GM18511 (cell line): ENCODE measurements at regions not wholly inside any gene's neighbourhood (a gene's known extent, or its start where the extent isn't known, plus 50 kb on each side); places are given as distances from the start of the nearest gene placed in this dataset.

Experiments used
- ATAC-seq: cut with Tn5 transposase; IDR thresholded peaks from one replicate; pipeline ENCODE4 v1.9.1; 2021; ENCODE audit warnings: mild to moderate bottlenecking, moderate library complexity; ENCODE audit not compliant: unreplicated experiment

GRCh38 chr13:39232401-39232980 lies 194.2 kb downstream of the NHLRC3 start:
- ATAC-seq = no peak

GRCh38 chr13:39232999-39233398 lies 194.7 kb downstream of the NHLRC3 start:
- ATAC-seq = no peak

- ATAC-seq = no peak
These were observed 195.3 kb downstream of the NHLRC3 start for GRCh38 chr13:39233519-39233918.

DNA sequence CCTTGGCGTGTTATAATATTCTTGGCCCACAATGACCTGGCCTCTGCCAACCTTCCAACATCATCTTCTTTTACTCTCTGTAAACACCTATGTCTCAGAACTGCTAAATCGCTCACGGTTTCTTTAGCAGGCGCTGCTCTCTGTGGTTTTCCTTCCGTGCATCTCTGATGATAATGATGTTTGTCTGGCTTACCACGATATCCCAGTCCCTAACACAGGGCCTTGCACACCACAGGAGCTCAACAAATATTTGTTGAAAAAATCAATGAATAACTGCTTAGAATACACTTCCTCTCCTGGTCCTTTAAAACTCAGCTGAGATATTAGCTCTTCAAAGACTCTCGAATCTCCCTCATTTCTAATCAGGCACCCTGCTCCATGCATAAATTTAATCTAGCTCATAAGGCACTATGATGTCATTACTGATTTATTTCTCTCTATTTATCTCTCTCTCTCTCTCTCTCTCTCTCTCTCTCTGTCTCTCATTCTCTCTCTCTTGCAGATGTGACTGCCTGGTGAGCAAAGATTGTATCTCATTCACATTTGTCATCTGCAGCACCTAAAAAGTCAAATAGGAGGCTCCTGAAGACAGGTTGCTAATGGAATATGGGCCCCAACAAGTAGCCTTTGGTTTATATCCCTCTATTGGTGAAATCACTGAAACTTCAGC lies 206.4 kb downstream of the NHLRC3 start:
- ATAC-seq = no peak

GRCh38 chr13:39245688-39246087 lies 207.4 kb downstream of the NHLRC3 start:
- no peak for ATAC-seq

DNA sequence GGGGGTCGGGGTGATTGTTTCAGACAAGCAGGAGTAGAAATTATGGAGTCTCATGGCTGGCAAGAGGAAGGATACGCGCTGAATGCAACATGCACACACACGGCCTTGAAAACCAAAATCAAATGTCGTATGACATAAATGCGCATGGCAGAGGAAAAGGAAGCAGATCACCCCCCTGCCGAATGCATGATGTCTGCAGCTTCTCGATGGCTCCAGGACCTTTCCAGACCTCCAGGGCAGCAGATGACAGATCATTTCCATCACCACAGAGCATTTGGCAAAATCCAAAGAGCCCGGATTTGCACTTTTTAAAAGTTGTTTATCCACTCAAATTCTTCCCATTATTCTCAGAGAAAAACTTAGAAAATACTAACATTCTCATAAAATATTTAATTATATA lies 211.7 kb downstream of the NHLRC3 start:
- no peak for ATAC-seq

DNA sequence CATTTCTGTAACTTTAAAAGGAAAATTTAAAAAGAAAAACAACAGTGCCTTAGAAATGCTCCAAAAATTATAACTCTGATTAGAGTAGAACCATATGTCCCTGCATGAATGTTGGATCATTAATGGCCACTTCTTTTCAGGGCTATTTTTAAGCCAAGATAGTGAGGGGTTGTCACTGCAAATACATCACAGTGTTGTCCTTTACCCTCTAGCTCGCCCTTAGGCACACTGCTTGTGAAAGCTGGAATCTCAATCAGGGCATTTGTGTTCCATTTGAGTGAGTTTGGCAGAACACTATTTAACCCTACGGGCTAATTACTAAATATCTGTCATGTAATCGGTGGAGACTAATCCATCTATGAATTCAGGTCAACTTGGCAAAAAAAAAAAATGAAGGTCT lies 212.2 kb downstream of the NHLRC3 start:
- no peak for ATAC-seq

- no peak for ATAC-seq
These were observed 213.1 kb downstream of the NHLRC3 start for GRCh38 chr13:39251340-39251739.

- ATAC-seq = no peak
These were observed 215.5 kb downstream of the NHLRC3 start for GRCh38 chr13:39253774-39254173.

GRCh38 chr13:39254601-39255000 lies 216.3 kb downstream of the NHLRC3 start:
- no peak for ATAC-seq

DNA sequence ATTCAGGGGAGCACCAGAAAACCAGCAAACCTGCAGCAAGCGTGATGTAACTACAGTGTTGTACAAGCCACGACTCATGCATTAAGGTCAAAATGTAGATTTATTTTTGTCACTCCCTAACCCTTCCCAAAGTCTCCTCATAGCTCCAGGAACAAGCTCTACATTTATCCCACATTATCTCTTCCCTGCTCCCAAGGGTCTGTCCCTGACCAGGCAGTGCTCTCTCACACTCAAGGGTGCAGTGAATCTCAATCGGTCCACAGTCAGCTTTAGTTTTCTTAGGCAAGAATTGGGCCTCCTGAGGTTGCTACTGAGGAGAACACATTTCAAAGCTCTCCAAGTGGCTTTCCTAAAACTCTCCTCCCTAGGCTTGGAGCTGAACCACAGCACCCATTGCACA lies 219.4 kb downstream of the NHLRC3 start:
- no peak for ATAC-seq

DNA sequence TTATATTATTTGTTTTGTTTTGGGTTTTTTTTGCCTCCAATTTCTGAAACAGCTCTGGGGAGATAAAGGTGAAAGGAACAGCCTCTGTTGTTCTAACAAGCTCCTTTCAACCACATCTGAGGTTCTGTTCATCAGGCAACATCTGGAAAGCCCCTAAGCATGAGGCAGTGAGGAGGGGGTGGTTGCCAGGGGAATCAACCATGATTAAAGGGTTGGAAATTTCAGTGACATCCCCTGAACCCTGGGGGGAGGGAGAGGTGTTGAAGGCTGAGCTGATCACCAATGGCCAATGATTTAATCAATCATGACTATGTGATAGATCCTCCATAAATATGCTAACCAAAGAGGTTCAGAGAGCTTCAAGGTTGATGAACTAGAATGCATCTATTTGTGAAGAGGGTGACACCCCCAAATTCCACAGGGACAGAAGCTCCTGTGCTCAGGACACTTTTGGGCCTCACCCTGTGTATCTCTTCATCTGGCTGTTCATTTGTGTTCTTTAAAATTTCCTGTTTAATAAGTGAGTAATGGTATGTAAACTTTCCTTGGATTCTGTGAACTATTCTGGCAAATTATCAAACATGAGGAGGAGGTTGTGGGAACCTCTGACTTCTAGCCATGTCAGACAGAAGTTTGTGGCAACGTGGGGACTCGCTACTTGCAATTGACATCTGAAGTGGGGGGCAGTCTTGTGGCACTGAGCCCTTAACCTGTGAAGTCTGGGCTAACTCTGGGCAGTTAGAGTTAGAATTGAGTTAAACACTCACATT lies 221.3 kb downstream of the NHLRC3 start:
- ATAC-seq = peak; percentile 43

GRCh38 chr13:39263033-39263432 lies 224.8 kb downstream of the NHLRC3 start:
- peak; percentile 79 for ATAC-seq

- ATAC-seq = no peak
These were observed 225.3 kb downstream of the NHLRC3 start for GRCh38 chr13:39263531-39263930.

GRCh38 chr13:39266426-39266825 lies 228.2 kb downstream of the NHLRC3 start:
- ATAC-seq = no peak

GRCh38 chr13:39268398-39268797 lies 230.1 kb downstream of the NHLRC3 start:
- ATAC-seq = no peak

- no peak for ATAC-seq
These were observed 230.7 kb downstream of the NHLRC3 start for GRCh38 chr13:39269004-39269403.

- no peak for ATAC-seq
These were observed 231.2 kb downstream of the NHLRC3 start for GRCh38 chr13:39269411-39269810.

DNA sequence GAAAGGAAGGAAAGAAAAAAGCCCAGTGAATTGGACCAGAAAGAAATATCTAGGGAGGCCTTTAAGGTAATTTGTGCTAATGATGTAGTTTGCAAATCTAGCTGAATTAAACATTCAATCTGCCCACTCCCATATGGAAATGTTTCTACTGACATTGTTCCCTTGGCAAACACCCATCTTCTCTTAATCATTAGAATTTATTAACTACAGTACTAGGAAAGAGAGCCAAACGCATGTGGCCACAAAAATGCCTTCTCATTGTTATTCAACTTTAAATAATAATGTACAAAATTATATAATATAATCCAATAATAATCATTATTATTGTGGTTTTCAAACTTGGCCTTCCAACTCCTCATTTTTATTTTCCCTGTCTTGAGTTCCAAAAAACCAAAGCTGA lies 234.7 kb downstream of the NHLRC3 start:
- no peak for ATAC-seq

GRCh38 chr13:39273953-39274738 lies 235.9 kb downstream of the NHLRC3 start:
- ATAC-seq = no peak

DNA sequence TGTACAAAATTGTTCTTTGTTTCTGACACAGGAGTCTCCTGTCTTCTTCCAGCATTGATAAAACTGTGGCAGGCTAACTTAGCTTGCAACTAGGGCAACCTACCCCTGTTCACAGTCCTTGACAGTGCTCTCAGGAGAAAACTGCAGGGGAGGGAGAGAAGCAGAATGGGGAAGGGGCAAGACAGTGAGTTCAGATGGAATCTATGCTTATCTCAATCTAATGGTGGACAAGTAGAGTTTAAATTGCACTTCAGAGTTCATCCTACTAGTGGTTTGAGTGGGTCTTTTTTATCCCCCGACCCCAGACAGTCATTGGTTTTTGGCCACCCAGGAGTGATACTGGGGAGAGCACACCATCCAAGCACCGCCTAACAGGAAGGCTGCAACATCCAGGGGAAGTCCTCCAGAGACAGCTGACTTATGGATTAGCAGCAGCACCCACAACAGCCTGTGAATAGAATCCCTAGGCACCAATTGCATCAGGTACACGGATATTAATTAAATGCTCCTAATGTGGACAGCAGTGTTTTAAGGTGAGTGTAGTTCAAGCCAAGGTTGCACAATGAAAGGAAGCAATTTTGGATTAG lies 236.6 kb downstream of the NHLRC3 start:
- no peak for ATAC-seq
